HG03378 (cell line): ENCODE measurements at regions not wholly inside any gene's neighbourhood (a gene's known extent, or its start where the extent isn't known, plus 50 kb on each side); places are given as distances from the start of the nearest gene placed in this dataset.
"Not testable (repeated sequence)": the region's sequence is repeated elsewhere in the genome, so short reads cannot be mapped to it uniquely, and the experiment has no call there.

Experiments used
- ATAC-seq: cut with Tn5 transposase; IDR thresholded peaks from one replicate; pipeline ENCODE4 v1.9.1; 2021; ENCODE audit warnings: mild to moderate bottlenecking, moderate library complexity; ENCODE audit not compliant: unreplicated experiment

- no peak for ATAC-seq
Observed at GRCh38 chr12:34402228-34402898, 380.1 kb downstream of the ALG10 start.

GRCh38 chr12:34402899-34403705, 380.8 kb downstream of the ALG10 start:
- ATAC-seq = no peak

- no peak for ATAC-seq
Observed at GRCh38 chr12:34403706-34404376, 381.5 kb downstream of the ALG10 start.

GRCh38 chr12:34404377-34405285, 382.3 kb downstream of the ALG10 start:
- ATAC-seq = no peak

DNA sequence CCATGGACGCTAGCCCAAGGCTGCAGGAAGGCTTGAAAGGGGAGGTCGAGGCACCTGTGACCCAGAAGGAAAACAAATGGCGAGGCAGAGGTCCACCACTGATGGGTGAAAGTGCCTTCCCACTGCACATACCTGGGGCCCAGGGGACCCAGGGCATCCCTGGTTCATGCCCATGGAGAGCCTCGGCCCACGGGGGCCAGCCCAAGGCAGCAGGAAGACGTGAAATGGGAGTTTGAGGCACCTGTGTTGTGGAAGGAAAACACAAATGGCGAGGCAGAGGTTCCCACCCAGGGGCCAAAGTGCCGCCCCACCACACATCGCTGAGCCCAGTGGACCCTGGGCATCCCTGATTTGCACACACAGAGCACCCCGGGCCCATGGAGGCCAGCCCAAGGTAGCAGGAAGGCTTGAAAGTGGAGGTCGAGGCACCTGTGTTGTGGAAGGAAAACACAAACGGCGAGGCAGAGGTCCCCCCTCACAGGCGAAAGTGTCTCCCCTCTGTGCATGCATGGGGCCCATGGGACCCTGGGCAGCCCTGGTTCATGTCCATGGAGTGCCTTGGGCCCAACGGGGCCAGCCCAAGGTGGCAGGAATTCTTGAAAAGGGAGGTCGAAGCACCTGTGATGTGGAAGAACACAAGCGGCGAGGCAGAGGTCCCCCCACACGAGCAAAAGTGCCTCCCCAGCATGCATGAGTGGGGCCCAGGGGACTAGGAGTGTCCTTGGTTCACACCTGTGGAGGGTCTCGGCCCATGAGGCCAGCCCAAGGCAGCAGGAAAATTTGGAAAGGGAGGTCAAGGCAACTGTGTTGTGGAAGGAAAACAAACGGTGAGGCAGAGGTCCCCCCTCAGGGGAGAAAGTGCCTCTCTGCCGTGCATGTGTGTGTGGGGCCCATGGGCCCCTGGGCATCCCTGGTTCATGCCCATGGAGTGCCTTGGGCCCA, 383.3 kb downstream of the ALG10 start:
- ATAC-seq = no peak

DNA sequence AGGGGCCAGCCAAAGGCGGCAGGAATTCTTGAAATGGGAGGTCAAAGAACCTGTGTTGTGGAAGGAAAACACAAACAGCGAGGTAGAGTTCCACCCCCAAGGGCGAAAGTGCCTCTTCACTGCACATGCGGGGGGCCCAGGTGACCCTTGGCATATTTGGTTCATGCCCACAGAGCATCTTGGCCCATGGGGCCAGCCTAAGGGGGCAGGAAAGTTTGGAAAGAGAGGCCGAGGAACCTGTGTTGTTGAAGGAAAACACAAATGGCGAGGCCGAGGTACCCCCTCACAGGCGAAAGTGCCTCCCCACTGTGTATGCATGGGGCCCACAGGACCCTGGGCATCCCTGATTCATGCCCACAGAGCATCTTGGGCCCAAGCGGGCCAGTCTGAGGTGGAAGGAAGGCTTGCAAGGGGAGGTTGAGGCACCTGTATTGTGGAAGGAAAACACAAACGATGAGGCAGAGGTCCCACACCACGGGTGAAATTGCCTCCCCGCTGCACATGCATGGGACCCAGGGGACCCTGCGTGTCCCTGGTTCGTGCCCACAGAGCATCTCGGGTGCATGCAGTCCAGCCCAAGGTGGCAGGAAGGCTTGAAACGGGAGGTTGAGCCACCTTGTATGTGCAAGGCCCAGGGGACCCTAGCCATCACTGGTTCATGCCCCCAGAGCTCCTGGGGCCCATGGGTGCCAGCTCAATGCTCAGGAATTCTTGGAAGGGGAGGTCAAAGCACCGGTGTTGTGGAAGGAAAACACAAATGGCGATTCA, 384.1 kb downstream of the ALG10 start:
- ATAC-seq = no peak

DNA sequence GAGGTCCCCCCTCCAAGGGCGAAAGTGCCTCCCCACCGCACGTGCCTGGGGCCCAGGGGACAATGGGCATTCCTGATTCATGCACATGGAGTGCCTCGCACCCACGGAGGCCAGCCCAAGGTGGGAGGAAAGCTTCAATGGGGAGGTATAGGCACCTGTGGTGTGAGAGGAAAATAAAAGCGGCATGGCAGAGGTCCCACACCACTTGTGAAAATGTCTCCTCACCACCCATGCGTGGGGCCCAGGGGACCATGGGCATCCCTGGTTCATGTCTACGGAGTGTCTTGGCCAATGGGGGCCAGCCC, 384.7 kb downstream of the ALG10 start:
- no peak for ATAC-seq

GRCh38 chr12:34407813-34408212, 385.5 kb downstream of the ALG10 start:
- no peak for ATAC-seq

DNA sequence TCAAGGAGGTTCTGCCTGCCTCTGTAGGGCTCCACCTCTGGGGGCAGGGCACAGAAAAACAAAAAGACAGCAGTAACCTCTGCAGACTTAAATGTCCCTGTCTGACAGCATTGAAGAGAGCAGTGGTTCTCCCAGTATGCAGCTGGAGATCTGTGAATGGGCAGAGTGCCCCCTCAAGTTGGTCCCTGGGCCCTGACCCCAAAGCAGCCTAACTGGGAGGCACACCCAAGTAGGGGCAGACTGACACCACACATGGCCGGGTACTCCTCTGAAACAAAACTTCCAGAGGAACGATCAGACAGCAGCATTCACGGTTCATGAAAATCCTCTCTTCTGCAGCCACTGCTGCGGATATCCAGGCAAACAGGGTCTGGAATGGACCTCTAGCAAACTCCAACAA, 409.2 kb downstream of the ALG10 start:
- ATAC-seq = not testable (repeated sequence)
